HG02623 (cell line): ENCODE measurements at regions not wholly inside any gene's neighbourhood (a gene's known extent, or its start where the extent isn't known, plus 50 kb on each side); places are given as distances from the start of the nearest gene placed in this dataset.

Experiments
- ATAC-seq: cut with Tn5 transposase; IDR thresholded peaks from one replicate; pipeline ENCODE4 v1.9.1; 2021; ENCODE audit warnings: moderate library complexity; ENCODE audit not compliant: unreplicated experiment

GRCh38 chr6:128676456-128676855 is 156.1 kb upstream of the PTPRK start:
- ATAC-seq = no peak

GRCh38 chr6:128672023-128672422 is 151.6 kb upstream of the PTPRK start:
- ATAC-seq = no peak

DNA sequence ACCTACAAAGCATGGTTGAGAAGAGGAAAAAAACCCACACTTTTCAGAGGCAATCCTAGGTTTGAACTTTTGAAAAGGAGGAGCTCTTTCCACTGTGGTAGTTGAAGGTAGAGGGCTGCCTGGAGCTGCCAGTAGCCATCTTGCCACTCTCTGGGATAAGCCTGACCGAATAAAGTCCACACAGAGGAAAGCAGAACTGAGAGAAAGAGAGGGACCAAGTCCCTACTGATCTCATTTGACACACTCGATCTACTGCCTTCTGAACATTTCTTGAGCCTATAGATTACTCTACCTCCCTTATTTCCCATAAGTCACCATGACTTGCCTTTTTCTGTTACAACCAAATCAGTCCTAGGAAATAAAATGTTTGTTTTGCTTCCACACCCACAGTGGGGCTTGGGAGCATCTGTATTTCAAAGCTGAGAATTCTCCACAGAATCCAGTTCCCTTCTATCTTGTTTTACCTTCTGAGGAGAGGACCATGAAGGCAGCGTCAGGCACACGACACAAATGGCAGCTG is 147.0 kb upstream of the PTPRK start:
- ATAC-seq = no peak

DNA sequence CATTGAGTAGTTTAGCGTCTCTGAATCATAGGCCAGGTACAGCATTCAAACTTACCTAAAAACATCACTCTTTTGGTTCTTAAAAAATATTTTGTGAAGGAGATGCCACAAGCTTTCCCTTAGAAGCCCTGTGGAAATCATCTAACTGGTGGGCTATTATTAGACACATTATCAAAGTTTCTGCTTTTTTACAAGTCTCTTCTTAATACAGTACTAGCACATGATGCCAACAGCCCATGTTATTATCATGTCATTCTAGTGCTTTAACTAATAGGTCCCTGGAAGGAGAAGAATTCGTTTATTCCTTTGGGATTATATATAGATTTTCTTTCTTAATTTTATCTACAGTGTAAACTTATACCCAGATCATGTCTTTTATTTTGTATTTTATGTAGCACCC is 146.0 kb upstream of the PTPRK start:
- ATAC-seq = no peak

GRCh38 chr6:128663238-128663637 is 142.8 kb upstream of the PTPRK start:
- no peak for ATAC-seq

- no peak for ATAC-seq
Measured at GRCh38 chr6:128659878-128660622, 139.7 kb upstream of the PTPRK start.

DNA sequence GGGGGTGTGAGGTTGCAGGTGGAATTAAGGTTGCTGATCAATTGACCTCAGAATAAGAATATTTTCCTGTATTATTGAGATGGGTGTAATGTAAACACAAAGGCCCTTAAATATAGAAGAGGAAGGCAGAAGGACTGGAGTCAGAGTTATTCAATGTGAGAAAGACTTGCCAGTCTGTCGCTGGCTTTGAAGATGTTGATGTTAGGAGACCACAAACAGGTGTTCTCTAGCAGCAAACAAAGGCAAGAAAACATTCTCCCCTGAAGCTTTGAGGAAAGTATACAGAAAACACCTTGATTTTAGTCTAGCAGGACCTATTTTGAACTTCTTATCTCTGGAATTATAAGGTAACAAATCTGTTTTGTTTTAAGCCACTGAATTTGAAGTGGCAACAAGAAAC is 138.9 kb upstream of the PTPRK start:
- ATAC-seq = no peak

DNA sequence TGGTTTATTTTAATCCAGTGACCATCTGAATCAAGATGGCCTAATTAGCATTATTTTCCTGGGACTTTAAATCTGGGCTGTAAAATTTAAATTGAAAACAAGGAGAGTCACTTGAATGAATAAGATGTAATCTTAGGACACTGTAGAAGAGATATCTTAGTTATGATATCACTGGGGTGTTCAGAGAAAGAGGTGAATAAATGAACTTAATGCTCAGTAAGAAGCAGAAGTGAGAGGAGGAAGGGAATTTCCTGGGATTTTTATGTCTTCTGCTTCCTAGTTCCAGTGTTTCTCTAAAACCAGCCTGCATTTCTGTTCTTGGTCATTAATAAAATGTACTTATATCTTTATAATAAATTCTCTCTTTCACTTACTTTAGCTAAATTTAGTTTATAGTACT is 136.8 kb upstream of the PTPRK start:
- peak; percentile 45 for ATAC-seq

DNA sequence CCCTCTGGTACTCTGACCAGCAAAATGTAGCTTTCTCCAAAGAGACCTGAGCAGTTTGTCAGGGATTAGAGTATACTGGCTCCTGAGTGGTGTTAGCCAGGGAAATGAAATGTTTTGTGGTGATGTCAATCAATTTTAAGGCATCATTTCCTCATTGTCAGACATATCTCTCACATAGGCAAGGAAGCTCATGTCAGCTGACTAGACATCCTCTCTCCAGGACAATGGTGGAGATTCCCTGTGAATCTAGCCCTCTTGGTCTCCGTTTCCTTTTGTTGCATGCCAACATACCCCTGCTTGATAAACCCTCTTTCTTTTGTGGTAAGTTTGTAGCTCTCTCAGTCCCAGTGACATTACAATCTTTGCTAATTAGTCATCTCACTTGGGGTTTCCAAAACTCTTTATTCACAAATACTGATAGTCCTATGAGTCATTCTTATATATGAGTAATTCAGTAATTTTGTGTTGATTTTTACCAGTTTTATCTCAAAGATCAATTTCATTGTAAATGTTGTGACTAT is 135.6 kb upstream of the PTPRK start:
- peak; percentile 77 for ATAC-seq

- ATAC-seq = no peak
Measured at GRCh38 chr6:128648022-128648598, 127.7 kb upstream of the PTPRK start.

GRCh38 chr6:128642132-128642531 is 121.7 kb upstream of the PTPRK start:
- ATAC-seq = no peak

- ATAC-seq = no peak
Measured at GRCh38 chr6:128641703-128642102, 121.3 kb upstream of the PTPRK start.

GRCh38 chr6:128638817-128639216 is 118.4 kb upstream of the PTPRK start:
- ATAC-seq = no peak

- no peak for ATAC-seq
Measured at GRCh38 chr6:128635219-128635618, 114.8 kb upstream of the PTPRK start.

GRCh38 chr6:128632131-128632530 is 111.7 kb upstream of the PTPRK start:
- ATAC-seq = no peak

DNA sequence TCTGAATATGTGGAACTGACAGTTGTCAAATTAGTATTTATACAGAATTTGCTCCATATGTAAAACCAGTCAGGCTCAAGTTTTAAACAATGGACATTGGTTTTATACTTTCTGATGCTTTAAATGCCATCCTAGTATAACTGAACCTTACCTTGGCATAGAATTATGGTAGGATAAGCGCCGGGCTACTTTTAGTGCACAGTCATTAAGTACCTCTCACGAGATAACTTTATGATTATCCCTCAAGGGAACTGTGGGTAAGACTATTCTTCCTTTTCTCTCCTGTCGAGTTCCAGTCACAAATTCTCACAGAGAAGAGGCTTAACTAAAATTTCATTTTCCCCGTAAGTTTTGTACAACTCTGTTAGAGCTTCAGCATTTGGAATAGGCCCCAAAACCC is 110.6 kb upstream of the PTPRK start:
- ATAC-seq = no peak

GRCh38 chr6:128630213-128630612 is 109.8 kb upstream of the PTPRK start:
- ATAC-seq = no peak

DNA sequence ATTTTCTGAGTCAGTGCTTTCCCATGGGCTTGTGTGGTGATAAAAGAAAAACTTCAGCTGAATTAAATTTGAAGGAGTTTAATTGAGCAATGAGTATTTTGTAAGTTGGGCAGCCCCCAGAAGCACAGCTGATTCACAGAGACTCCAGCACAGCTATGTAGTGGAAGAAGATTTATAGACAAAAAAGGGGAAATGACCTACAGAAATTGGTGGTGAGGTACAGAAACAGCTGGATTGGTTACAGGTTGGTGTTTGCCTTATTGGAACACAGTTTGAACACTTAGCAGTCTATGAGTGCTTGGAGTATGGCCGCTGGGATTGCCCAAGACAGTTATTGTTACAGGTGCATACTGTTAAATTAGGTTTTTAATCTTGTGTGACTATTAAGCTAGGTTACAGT is 96.9 kb upstream of the PTPRK start:
- no peak for ATAC-seq

- ATAC-seq = no peak
Measured at GRCh38 chr6:128616342-128616741, 95.9 kb upstream of the PTPRK start.

DNA sequence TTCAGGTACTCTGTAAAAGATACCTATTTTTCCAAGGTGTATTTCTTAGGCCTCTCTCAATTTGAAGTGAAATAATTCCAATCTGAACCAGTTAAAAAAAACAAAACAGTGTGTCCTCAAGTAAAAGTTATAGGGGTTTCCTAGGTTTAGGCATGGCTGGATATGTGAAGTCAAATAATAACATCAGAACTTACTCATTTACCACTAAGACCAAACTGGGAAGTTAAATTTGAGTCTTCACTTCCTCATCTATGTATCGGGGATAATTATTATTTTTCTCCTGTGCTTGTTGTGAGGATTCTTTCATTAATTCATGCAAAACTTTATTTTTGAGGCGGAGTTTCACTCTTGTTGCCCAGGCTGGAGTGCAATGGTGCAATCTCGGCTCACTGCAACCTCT is 86.2 kb upstream of the PTPRK start:
- peak; percentile 68 for ATAC-seq

GRCh38 chr6:128605961-128606360 is 85.6 kb upstream of the PTPRK start:
- no peak for ATAC-seq

DNA sequence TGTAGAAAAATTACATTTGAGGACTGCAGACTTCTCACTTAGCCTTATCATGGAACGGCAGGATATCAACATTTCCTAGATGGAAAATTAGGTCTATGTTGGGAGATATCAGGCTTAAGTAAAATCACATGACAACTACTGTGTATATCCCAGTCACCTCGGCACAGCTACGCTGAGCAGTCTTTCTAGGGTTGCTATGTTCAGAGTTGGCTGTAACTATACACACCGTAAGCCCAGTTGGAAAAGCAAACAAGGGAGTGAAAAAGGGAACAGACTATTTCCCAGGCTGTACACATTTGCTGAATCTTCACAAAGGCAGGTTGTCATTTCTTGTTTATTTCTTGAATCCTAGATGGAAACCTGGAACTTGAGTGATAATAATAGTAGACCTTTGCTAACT is 80.7 kb upstream of the PTPRK start:
- ATAC-seq = no peak
